Thyroid gland (tissue), 4 donors: ENCODE measurements at regions not wholly inside any gene's neighbourhood (a gene's known extent, or its start where the extent isn't known, plus 50 kb on each side); places are given as distances from the start of the nearest gene placed in this dataset.

ENCODE experiments used
- DNase-seq, 2 donors: peaks; one replicate each; pipeline ENCODE4 v3.0.0-alpha.2; 2019
- H3K27ac ChIP-seq, 3 donors: fragments of 200-600 bp; sonication (generic); 1 replicate in 2 of 3; 2 replicates in 1 of 3; pipeline ENCODE4 v1.5.1; 2016 to 2019; ENCODE audit warnings: mild to moderate bottlenecking in 1 of 3, moderate library complexity in 1 of 3
- H3K27me3 ChIP-seq: fragments of 200-600 bp; sonication (generic); one replicate; pipeline ENCODE4 v1.5.1; 2019
- H3K36me3 ChIP-seq, 2 donors: fragments of 200-600 bp; sonication (generic); one replicate each; pipeline ENCODE4 v1.5.1; 2016 to 2019
- H3K4me1 ChIP-seq, 2 donors: fragments of 200-600 bp; sonication (generic); one replicate each; pipeline ENCODE4 v1.5.1; 2017 to 2019
- H3K4me3 ChIP-seq, 3 donors: fragments of 200-600 bp; sonication (generic); replicated peaks in 1 of 3; 1 replicate in 2 of 3; 2 replicates in 1 of 3; pipeline ENCODE4 v1.5.1; 2016; ENCODE audit warnings: mild to moderate bottlenecking in 1 of 3
- H3K9me3 ChIP-seq: fragments of 200-600 bp; sonication (generic); one replicate; pipeline ENCODE4 v1.5.1; 2017
- POLR2A ChIP-seq, 2 donors: fragments of 450-650 bp; IDR thresholded peaks; one replicate each; pipeline ENCODE4 v1.6.1; 2017; ENCODE audit warnings: antibody characterized with exemption in 2 of 2, mild to moderate bottlenecking in 2 of 2, moderate library complexity in 1 of 2
- WGBS, 2 donors: methylation state at CpG; one replicate each; pipeline ENCODE4 v1.1.5; 2017; 5-methylcytosine and 5-hydroxymethylcytosine counted together
- intact Hi-C: fragments of 100-400 bp; cut with DNase I; formaldehyde crosslinking; loops from one replicate; pipeline ENCODE4 v1.15.1; 2023
- TF ChIP-seq, protein P1 (sequence below), 6 experiments: fragments of 200-600 bp in 3 of 6; fragments of 450-650 bp in 3 of 6; sonication (generic) in 3 of 6; IDR thresholded peaks; one replicate each; pipeline ENCODE4 v1.5.1; 2016 to 2019; ENCODE audit warnings: antibody characterized with exemption in 6 of 6, mild to moderate bottlenecking in 2 of 6, inconsistent platforms in 1 of 6, moderate library complexity in 1 of 6

DNA sequence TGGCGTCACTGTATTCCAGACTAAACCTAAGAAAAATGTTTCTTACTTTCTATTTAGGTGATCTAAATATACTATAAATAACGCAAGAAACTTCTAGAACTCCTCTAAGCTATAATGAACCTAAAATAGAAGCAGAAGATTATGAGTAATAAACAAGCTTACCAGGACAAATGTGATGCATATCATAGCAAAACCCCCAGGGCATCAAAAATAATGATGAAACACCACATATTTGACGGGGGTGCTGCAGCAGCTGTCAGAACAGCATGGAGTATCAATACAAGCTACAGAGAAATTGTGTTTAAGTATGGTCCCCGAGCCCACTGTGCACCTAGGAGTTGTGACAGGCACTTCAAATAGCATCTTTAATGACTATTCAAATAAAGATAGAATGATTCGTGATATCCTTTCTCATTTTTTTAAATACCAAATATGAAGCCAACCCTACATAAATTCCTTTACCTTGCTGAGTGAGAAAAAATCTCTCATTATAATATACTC, 337.3 kb downstream of the CENPC start:
- intact Hi-C loops = no loop called here
- H3K27ac ChIP-seq = no peak overlapping the region
- DNase-seq = no peak
- no peaks in the 10 kb centered on the region for H3K4me1 ChIP-seq
- WGBS, 2 donors = 71 to 73% methylated on average over 5 of the region's 5 CpGs
- no peaks in the 10 kb centered on the region for H3K36me3 ChIP-seq
- H3K4me3 ChIP-seq = no peak overlapping the region
- no peaks in the 10 kb centered on the region for H3K27me3 ChIP-seq
- TF ChIP-seq POLR2A (IDR thresholded peaks at IDR 0.05) = no peak
- TF ChIP-seq, protein P1, sequence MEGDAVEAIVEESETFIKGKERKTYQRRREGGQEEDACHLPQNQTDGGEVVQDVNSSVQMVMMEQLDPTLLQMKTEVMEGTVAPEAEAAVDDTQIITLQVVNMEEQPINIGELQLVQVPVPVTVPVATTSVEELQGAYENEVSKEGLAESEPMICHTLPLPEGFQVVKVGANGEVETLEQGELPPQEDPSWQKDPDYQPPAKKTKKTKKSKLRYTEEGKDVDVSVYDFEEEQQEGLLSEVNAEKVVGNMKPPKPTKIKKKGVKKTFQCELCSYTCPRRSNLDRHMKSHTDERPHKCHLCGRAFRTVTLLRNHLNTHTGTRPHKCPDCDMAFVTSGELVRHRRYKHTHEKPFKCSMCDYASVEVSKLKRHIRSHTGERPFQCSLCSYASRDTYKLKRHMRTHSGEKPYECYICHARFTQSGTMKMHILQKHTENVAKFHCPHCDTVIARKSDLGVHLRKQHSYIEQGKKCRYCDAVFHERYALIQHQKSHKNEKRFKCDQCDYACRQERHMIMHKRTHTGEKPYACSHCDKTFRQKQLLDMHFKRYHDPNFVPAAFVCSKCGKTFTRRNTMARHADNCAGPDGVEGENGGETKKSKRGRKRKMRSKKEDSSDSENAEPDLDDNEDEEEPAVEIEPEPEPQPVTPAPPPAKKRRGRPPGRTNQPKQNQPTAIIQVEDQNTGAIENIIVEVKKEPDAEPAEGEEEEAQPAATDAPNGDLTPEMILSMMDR (IDR thresholded peaks at IDR 0.05) = no peak
- no peaks in the 10 kb centered on the region for H3K9me3 ChIP-seq

DNA sequence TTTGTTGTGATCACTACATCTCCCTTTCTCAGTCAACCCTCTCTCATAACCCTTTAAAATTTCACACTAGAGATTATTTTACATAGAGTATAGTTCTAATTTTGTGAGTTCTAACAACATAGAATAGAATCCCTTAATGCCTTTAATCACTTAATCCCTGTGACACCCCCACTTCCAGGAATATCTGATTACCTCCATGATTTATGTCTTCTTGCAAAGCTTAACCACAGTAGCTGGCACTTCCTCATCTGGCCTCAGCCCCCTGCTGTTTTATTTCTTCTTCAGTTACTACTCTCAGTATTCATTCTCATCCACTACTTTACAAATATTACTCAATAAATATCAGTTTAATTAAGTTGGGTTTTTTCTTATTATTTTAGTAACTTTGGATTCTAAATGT, 340.9 kb downstream of the CENPC start:
- TF ChIP-seq, protein P1 (IDR thresholded peaks at IDR 0.05) = no peak
- TF ChIP-seq POLR2A (IDR thresholded peaks at IDR 0.05) = no peak
- Histone ChIP-seq H3K36me3 (no peaks in the 10 kb centered on the region), H3K4me3 (no peak overlapping the region), H3K4me1 (no peaks in the 10 kb centered on the region), H3K27me3 (no peaks in the 10 kb centered on the region), H3K27ac (no peak overlapping the region), H3K9me3 (no peaks in the 10 kb centered on the region)
- no peak for DNase-seq
- intact Hi-C loops = no loop called here

DNA sequence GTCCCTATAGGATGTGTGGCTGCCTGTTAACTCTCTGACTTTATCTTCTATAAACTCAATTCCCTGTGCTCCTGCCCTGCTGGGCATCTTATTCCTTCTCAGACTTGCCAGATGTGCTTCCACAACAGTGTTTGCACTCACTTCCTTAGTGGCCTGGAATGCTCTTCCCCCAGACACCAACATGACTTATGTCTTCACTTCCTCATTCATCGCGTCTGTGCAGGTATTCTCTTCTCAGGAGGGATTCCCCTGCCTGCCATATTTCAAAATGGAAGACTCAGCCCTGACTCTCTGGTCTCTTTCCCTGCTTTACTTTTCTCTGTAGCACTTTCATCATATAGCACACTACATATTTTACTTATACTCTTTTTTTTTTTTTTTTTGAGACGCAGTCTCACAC, 344.0 kb downstream of the CENPC start:
- intact Hi-C loops = no loop called here
- 86 to 88% methylated on average over 3 of the region's 3 CpGs for WGBS, 2 donors
- H3K9me3 ChIP-seq = no peaks in the 10 kb centered on the region
- no peak overlapping the region for H3K27ac ChIP-seq
- no peaks in the 10 kb centered on the region for H3K4me1 ChIP-seq
- TF ChIP-seq POLR2A (IDR thresholded peaks at IDR 0.05) = no peak
- TF ChIP-seq, protein P1 (IDR thresholded peaks at IDR 0.05) = no peak
- H3K36me3 ChIP-seq = no peaks in the 10 kb centered on the region
- H3K27me3 ChIP-seq = no peaks in the 10 kb centered on the region
- H3K4me3 ChIP-seq = no peak overlapping the region
- no peak for DNase-seq

DNA sequence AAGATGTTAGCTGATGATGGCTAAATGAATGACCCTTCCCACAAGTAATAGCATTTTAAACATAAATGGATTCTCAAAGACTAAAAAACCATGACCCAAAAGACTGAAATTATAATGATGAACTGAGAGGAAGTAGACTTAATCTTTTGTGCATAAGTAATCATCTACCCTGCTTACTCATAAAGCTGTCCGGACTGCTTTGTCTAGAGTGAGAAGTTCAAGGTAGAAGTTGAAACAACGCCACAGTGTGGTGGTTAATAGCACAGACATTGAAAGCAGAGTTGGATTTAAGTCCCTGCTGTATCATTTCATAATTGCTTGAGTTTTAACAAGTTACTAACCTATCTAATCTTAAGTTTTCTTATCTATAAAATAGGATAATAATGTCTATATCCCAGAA, 346.6 kb downstream of the CENPC start:
- WGBS, 2 donors = 17 to 32% methylated on average over 2 of the region's 2 CpGs
- intact Hi-C loops = no loop called here

DNA sequence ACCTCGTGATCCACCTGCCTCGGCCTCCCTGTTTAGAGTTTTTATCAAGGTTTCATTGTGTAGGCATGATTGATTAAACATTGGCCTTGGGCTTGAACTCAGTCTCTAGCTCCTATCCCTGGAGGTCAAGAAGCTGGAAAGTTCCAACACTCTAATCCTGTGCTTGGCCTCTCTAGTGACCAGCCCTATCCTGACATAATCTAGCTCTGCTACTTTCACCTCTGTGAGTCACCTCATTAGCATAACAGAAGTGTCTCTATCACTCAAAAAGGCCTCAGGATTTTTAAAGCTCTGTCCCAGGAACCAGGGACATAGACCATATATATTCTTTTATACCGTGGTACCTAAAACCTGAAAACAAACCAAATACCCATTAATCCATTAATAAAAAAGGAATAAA, 377.5 kb downstream of the CENPC start:
- Histone ChIP-seq H3K27ac (no peak overlapping the region), H3K27me3 (no peaks in the 10 kb centered on the region), H3K4me1 (no peaks in the 10 kb centered on the region), H3K4me3 (no peak overlapping the region), H3K9me3 (no peaks in the 10 kb centered on the region), H3K36me3 (no peaks in the 10 kb centered on the region)
- no peak for DNase-seq
- intact Hi-C loops = no loop called here
- no peak for TF ChIP-seq POLR2A (IDR thresholded peaks at IDR 0.05)
- TF ChIP-seq, protein P1 (IDR thresholded peaks at IDR 0.05) = no peak
- 94 to 96% methylated on average over 3 of the region's 3 CpGs for WGBS, 2 donors

More for the DNA sequence above, 346.6 kb downstream of the CENPC start:
- Histone ChIP-seq H3K9me3 (no peaks in the 10 kb centered on the region), H3K27me3 (no peaks in the 10 kb centered on the region), H3K4me3 (no peak overlapping the region), H3K36me3 (no peaks in the 10 kb centered on the region), H3K27ac (no peak overlapping the region), H3K4me1 (no peaks in the 10 kb centered on the region)
- no peak for DNase-seq
- TF ChIP-seq POLR2A (IDR thresholded peaks at IDR 0.05) = no peak
- TF ChIP-seq, protein P1 (IDR thresholded peaks at IDR 0.05) = no peak
